Neural cell (in vitro differentiated cells): ENCODE measurements at regions not wholly inside any gene's neighbourhood (a gene's known extent, or its start where the extent isn't known, plus 50 kb on each side); places are given as distances from the start of the nearest gene placed in this dataset.

Experiments used
- H2AFZ ChIP-seq: fragments of 200-600, 300-800 bp; sonication (generic), shearing (Covaris generic); 2 replicates; pipeline ENCODE4 v1.6.0; 2014; ENCODE audit warnings: low read depth, mild to moderate bottlenecking, antibody characterized with exemption, low read length, moderate library complexity
- H3F3A ChIP-seq: fragments of 200-600 bp; shearing (Covaris generic); 2 replicates; pipeline ENCODE4 v1.6.1; 2016; ENCODE audit warnings: mild to moderate bottlenecking, moderate library complexity, mixed read lengths, antibody characterized with exemption, low read length; ENCODE audit not compliant: insufficient read depth, poor library complexity, severe bottlenecking
- H3K27ac ChIP-seq: fragments of 200-600, 300-800 bp; sonication (generic), shearing (Covaris generic); 2 replicates; pipeline ENCODE4 v1.5.1; 2014; ENCODE audit warnings: mild to moderate bottlenecking, low read length, moderate library complexity
- H3K27me3 ChIP-seq: fragments of 300-800, 200-600 bp; sonication (generic), shearing (Covaris generic); 2 replicates; pipeline ENCODE4 v1.6.0; 2014; ENCODE audit warnings: mild to moderate bottlenecking, low read depth, low read length, moderate library complexity; ENCODE audit not compliant: insufficient read depth
- H3K36me3 ChIP-seq: fragments of 300-800, 200-600 bp; sonication (generic), shearing (Covaris generic); 2 replicates; pipeline ENCODE4 v1.5.1; 2014; ENCODE audit warnings: mild to moderate bottlenecking, antibody characterized with exemption, low read length, moderate library complexity; ENCODE audit not compliant: insufficient read depth
- H3K4me2 ChIP-seq: fragments of 300-800, 200-600 bp; sonication (generic), shearing (Covaris generic); 2 replicates; pipeline ENCODE4 v1.6.0; 2014; ENCODE audit warnings: mild to moderate bottlenecking, low read length
- H3K4me3 ChIP-seq: fragments of 300-800, 200-600 bp; sonication (generic), shearing (Covaris generic); 2 replicates; pipeline ENCODE4 v1.5.1; 2014; ENCODE audit warnings: mild to moderate bottlenecking, low read length, moderate library complexity
- H3K79me2 ChIP-seq: fragments of 200-600 bp; shearing (Covaris generic); replicated peaks from 2 replicates; pipeline ENCODE4 v1.6.0; 2014; ENCODE audit warnings: mild to moderate bottlenecking, low read length, moderate library complexity; ENCODE audit not compliant: insufficient read depth
- H3K9ac ChIP-seq: fragments of 300-800, 200-600 bp; sonication (generic), shearing (Covaris generic); 2 replicates; pipeline ENCODE4 v1.6.1; 2016; ENCODE audit warnings: mild to moderate bottlenecking, low read length, mixed read lengths
- H3K9me2 ChIP-seq: fragments of 200-600 bp; shearing (Covaris generic); 2 replicates; pipeline ENCODE4 v1.6.1; 2016; ENCODE audit warnings: mild to moderate bottlenecking, low read length, mixed read lengths; ENCODE audit not compliant: insufficient read depth
- H3K9me3 ChIP-seq: fragments of 200-600, 300-800 bp; sonication (generic), shearing (Covaris generic); 2 replicates; pipeline ENCODE4 v1.6.1; 2016; ENCODE audit warnings: mild to moderate bottlenecking, mixed run types, low read length, moderate library complexity, mixed read lengths
- H4K20me1 ChIP-seq: fragments of 200-600 bp; shearing (Covaris generic); 2 replicates; pipeline ENCODE4 v1.6.1; 2016; ENCODE audit warnings: mild to moderate bottlenecking, mixed run types; ENCODE audit not compliant: insufficient read depth
- EP300 ChIP-seq: fragments of 450-650 bp; conservative IDR thresholded peaks from 2 replicates; pipeline ENCODE4 v1.6.1; 2014; ENCODE audit warnings: antibody characterized with exemption, mild to moderate bottlenecking, moderate library complexity; ENCODE audit not compliant: poor library complexity, severe bottlenecking
- EZH2 ChIP-seq: fragments of 200-600, 300-800 bp; shearing (Covaris generic), sonication (generic); IDR thresholded peaks from 2 replicates; pipeline ENCODE4 v1.6.1; 2014; ENCODE audit warnings: antibody characterized with exemption, low read length, borderline replicate concordance, mild to moderate bottlenecking; ENCODE audit not compliant: insufficient read depth, poor library complexity, severe bottlenecking
- MXI1 ChIP-seq: fragments of 450-650 bp; conservative IDR thresholded peaks from 2 replicates; pipeline ENCODE4 v1.6.1; 2014; ENCODE audit warnings: antibody characterized with exemption, mild to moderate bottlenecking; ENCODE audit not compliant: poor library complexity, severe bottlenecking
- POLR2AphosphoS5 ChIP-seq: IDR thresholded peaks from 2 replicates; pipeline ENCODE4 v1.6.1; 2012
- RAD21 ChIP-seq: fragments of 450-650 bp; conservative IDR thresholded peaks from 2 replicates; pipeline ENCODE4 v1.6.1; 2014; ENCODE audit warnings: antibody characterized with exemption, mild to moderate bottlenecking, moderate library complexity
- SMC3 ChIP-seq: fragments of 450-650 bp; conservative IDR thresholded peaks from 2 replicates; pipeline ENCODE4 v1.6.1; 2014; ENCODE audit warnings: antibody characterized with exemption, mild to moderate bottlenecking, moderate library complexity; ENCODE audit not compliant: poor library complexity
- TAF1 ChIP-seq: IDR thresholded peaks from 2 replicates; pipeline ENCODE4 v1.6.1; 2012; ENCODE audit warnings: low read depth
- TF ChIP-seq, protein P1 (sequence below): IDR thresholded peaks from 2 replicates; pipeline ENCODE4 v1.6.1; 2012; ENCODE audit warnings: borderline replicate concordance
- TF ChIP-seq, protein P2 (sequence below): fragments of 450-650 bp; IDR thresholded peaks from 2 replicates; pipeline ENCODE4 v1.5.1; 2014; ENCODE audit warnings: antibody characterized with exemption, mild to moderate bottlenecking, moderate library complexity; ENCODE audit not compliant: poor library complexity, severe bottlenecking

GRCh38 chr1:82785268-82785790 lies 984.6 kb downstream of the ADGRL2 start:
- Histone ChIP-seq H3F3A (no peaks in the 10 kb centered on the region), H4K20me1 (no peaks in the 10 kb centered on the region), H3K79me2 (no peaks in the 10 kb centered on the region), H2AFZ (no peak overlapping the region), H3K27ac (no peak overlapping the region), H3K36me3 (no peaks in the 10 kb centered on the region), H3K4me2 (no peak overlapping the region), H3K9ac (no peak overlapping the region), H3K9me3 (no peaks in the 10 kb centered on the region), H3K9me2 (no peaks in the 10 kb centered on the region), H3K4me3 (no peak overlapping the region), H3K27me3 (no peaks in the 10 kb centered on the region)
- TF ChIP-seq, protein P1, sequence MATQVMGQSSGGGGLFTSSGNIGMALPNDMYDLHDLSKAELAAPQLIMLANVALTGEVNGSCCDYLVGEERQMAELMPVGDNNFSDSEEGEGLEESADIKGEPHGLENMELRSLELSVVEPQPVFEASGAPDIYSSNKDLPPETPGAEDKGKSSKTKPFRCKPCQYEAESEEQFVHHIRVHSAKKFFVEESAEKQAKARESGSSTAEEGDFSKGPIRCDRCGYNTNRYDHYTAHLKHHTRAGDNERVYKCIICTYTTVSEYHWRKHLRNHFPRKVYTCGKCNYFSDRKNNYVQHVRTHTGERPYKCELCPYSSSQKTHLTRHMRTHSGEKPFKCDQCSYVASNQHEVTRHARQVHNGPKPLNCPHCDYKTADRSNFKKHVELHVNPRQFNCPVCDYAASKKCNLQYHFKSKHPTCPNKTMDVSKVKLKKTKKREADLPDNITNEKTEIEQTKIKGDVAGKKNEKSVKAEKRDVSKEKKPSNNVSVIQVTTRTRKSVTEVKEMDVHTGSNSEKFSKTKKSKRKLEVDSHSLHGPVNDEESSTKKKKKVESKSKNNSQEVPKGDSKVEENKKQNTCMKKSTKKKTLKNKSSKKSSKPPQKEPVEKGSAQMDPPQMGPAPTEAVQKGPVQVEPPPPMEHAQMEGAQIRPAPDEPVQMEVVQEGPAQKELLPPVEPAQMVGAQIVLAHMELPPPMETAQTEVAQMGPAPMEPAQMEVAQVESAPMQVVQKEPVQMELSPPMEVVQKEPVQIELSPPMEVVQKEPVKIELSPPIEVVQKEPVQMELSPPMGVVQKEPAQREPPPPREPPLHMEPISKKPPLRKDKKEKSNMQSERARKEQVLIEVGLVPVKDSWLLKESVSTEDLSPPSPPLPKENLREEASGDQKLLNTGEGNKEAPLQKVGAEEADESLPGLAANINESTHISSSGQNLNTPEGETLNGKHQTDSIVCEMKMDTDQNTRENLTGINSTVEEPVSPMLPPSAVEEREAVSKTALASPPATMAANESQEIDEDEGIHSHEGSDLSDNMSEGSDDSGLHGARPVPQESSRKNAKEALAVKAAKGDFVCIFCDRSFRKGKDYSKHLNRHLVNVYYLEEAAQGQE: no peak
- no peak for TF ChIP-seq POLR2AphosphoS5

- H3K27me3 ChIP-seq: no peaks in the 10 kb centered on the region
- H3K4me2 ChIP-seq: no peak overlapping the region
- no peak overlapping the region for H3K4me3 ChIP-seq
- H4K20me1 ChIP-seq: no peaks in the 10 kb centered on the region
- no peak overlapping the region for H3K9ac ChIP-seq
- H3K9me2 ChIP-seq: no peaks in the 10 kb centered on the region
- no peaks in the 10 kb centered on the region for H3K79me2 ChIP-seq
- H3K9me3 ChIP-seq: no peaks in the 10 kb centered on the region
- no peak overlapping the region for H3K27ac ChIP-seq
- H2AFZ ChIP-seq: no peak overlapping the region
- no peaks in the 10 kb centered on the region for H3F3A ChIP-seq
- TF ChIP-seq POLR2AphosphoS5 (no peak), RAD21 (no peak), EZH2 (no peak), MXI1 (no peak), SMC3 (no peak), TAF1 (no peak), EP300 (no peak)
- TF ChIP-seq, protein P2, sequence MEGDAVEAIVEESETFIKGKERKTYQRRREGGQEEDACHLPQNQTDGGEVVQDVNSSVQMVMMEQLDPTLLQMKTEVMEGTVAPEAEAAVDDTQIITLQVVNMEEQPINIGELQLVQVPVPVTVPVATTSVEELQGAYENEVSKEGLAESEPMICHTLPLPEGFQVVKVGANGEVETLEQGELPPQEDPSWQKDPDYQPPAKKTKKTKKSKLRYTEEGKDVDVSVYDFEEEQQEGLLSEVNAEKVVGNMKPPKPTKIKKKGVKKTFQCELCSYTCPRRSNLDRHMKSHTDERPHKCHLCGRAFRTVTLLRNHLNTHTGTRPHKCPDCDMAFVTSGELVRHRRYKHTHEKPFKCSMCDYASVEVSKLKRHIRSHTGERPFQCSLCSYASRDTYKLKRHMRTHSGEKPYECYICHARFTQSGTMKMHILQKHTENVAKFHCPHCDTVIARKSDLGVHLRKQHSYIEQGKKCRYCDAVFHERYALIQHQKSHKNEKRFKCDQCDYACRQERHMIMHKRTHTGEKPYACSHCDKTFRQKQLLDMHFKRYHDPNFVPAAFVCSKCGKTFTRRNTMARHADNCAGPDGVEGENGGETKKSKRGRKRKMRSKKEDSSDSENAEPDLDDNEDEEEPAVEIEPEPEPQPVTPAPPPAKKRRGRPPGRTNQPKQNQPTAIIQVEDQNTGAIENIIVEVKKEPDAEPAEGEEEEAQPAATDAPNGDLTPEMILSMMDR: no peak
- TF ChIP-seq, protein P1: no peak
- no peaks in the 10 kb centered on the region for H3K36me3 ChIP-seq
Observed at GRCh38 chr1:82783044-82783443, 982.3 kb downstream of the ADGRL2 start.
